H9 (cell line): ENCODE measurements at regions not wholly inside any gene's neighbourhood (a gene's known extent, or its start where the extent isn't known, plus 50 kb on each side); places are given as distances from the start of the nearest gene placed in this dataset.

ENCODE experiments used
- DNase-seq: peaks from one replicate; pipeline ENCODE4 v3.0.0-alpha.2; 2017
- H2AFZ ChIP-seq: one replicate; pipeline ENCODE4 v1.6.1; 2013; ENCODE audit warnings: mild to moderate bottlenecking, low read length, control low read depth, moderate library complexity
- H2AK5ac ChIP-seq: 2 replicates; pipeline ENCODE4 v1.6.1; 2013; ENCODE audit warnings: low read length, control low read depth, mixed read lengths; ENCODE audit not compliant: insufficient read length
- H2BK120ac ChIP-seq: one replicate; pipeline ENCODE4 v1.6.1; 2013; ENCODE audit warnings: low read depth, mild to moderate bottlenecking, low read length, control low read depth, inconsistent platforms; ENCODE audit not compliant: poor library complexity, severe bottlenecking
- H2BK12ac ChIP-seq: 2 replicates; pipeline ENCODE4 v1.6.1; 2013; ENCODE audit warnings: low read length, control low read depth, mixed read lengths, low read depth; ENCODE audit not compliant: insufficient read length
- H2BK15ac ChIP-seq: 2 replicates; pipeline ENCODE4 v1.6.1; 2013; ENCODE audit warnings: low read depth, low read length, control low read depth
- H2BK20ac ChIP-seq: one replicate; pipeline ENCODE4 v1.6.1; 2013; ENCODE audit warnings: low read depth, mild to moderate bottlenecking, low read length, control low read depth, inconsistent platforms; ENCODE audit not compliant: poor library complexity, severe bottlenecking
- H2BK5ac ChIP-seq: 2 replicates; pipeline ENCODE4 v1.6.1; 2013; ENCODE audit warnings: low read length, control low read depth, mixed read lengths; ENCODE audit not compliant: insufficient read length
- H3K14ac ChIP-seq: 2 replicates; pipeline ENCODE4 v1.6.1; 2013; ENCODE audit warnings: low read length, control low read depth; ENCODE audit not compliant: insufficient read depth
- H3K18ac ChIP-seq: 2 replicates; pipeline ENCODE4 v1.6.1; 2013; ENCODE audit warnings: low read depth, mild to moderate bottlenecking, mixed read lengths, low read length, control low read depth; ENCODE audit not compliant: insufficient read length
- H3K23ac ChIP-seq: 2 replicates; pipeline ENCODE4 v1.6.1; 2013; ENCODE audit warnings: low read length, control low read depth, mixed read lengths, low read depth; ENCODE audit not compliant: insufficient read length
- H3K23me2 ChIP-seq: 2 replicates; pipeline ENCODE4 v1.6.1; 2013; ENCODE audit warnings: low read depth, mild to moderate bottlenecking, mixed read lengths, low read length, control low read depth; ENCODE audit not compliant: insufficient read length, poor library complexity, severe bottlenecking
- H3K27ac ChIP-seq: 2 replicates; pipeline ENCODE4 v1.5.1; 2013; ENCODE audit warnings: low read length, control low read depth, mixed read lengths, low read depth; ENCODE audit not compliant: insufficient read length
- H3K27me3 ChIP-seq: 2 replicates; pipeline ENCODE4 v1.6.1; 2013; ENCODE audit warnings: low read length, control low read depth, inconsistent platforms; ENCODE audit not compliant: insufficient read depth
- H3K4ac ChIP-seq: 2 replicates; pipeline ENCODE4 v1.6.1; 2013; ENCODE audit warnings: low read depth, mild to moderate bottlenecking, control low read depth, inconsistent platforms, low read length, moderate library complexity
- H3K4me1 ChIP-seq: 2 replicates; pipeline ENCODE4 v1.6.1; 2013; ENCODE audit warnings: low read length, control low read depth, inconsistent platforms; ENCODE audit not compliant: insufficient read depth
- H3K4me2 ChIP-seq: 2 replicates; pipeline ENCODE4 v1.6.1; 2013; ENCODE audit warnings: low read length, control low read depth, mixed read lengths; ENCODE audit not compliant: insufficient read length, insufficient read depth
- H3K56ac ChIP-seq: 2 replicates; pipeline ENCODE4 v1.6.1; 2013; ENCODE audit warnings: low read depth, mild to moderate bottlenecking, mixed read lengths, low read length, control low read depth; ENCODE audit not compliant: insufficient read length
- H3K79me1 ChIP-seq: 2 replicates; pipeline ENCODE4 v1.6.1; 2013; ENCODE audit warnings: low read depth, mild to moderate bottlenecking, moderate library complexity, low read length, control low read depth, inconsistent platforms; ENCODE audit not compliant: insufficient read depth, poor library complexity, severe bottlenecking
- H3K79me2 ChIP-seq: 2 replicates; pipeline ENCODE4 v1.6.1; 2013; ENCODE audit warnings: low read length, control low read depth, inconsistent platforms; ENCODE audit not compliant: insufficient read depth
- H3K9ac ChIP-seq: 2 replicates; pipeline ENCODE4 v1.6.1; 2013; ENCODE audit warnings: low read length, control low read depth, mixed read lengths; ENCODE audit not compliant: insufficient read length; ENCODE audit errors: extremely low read depth
- H3K9me3 ChIP-seq: one replicate; pipeline ENCODE4 v1.6.1; 2013; ENCODE audit warnings: low read depth, low read length, inconsistent platforms; ENCODE audit not compliant: control insufficient read depth
- H3T11ph ChIP-seq: one replicate; pipeline ENCODE4 v1.6.1; 2013; ENCODE audit warnings: mild to moderate bottlenecking, low read length, control low read depth, inconsistent platforms
- H4K20me1 ChIP-seq: one replicate; pipeline ENCODE4 v1.6.1; 2013; ENCODE audit not compliant: control insufficient read depth, insufficient read length, insufficient read depth
- H4K5ac ChIP-seq: 2 replicates; pipeline ENCODE4 v1.6.1; 2013; ENCODE audit warnings: low read depth, mild to moderate bottlenecking, mixed read lengths, low read length, control low read depth; ENCODE audit not compliant: insufficient read length
- H4K8ac ChIP-seq: replicated peaks from 2 replicates; pipeline ENCODE4 v1.6.1; 2013; ENCODE audit warnings: low read length, control low read depth, mixed read lengths, low read depth; ENCODE audit not compliant: insufficient read length
- H4K91ac ChIP-seq: 2 replicates; pipeline ENCODE4 v1.6.1; 2013; ENCODE audit warnings: low read depth, mild to moderate bottlenecking, moderate library complexity, mixed read lengths, low read length, control low read depth; ENCODE audit not compliant: insufficient read length
- H3K27ac Mint-ChIP-seq, 3 experiments: 2 replicates in 2 of 3; 3 replicates in 1 of 3; pipeline ENCODE4 v1.8.0; 2020 to 2021; ENCODE audit warnings: mixed read lengths in 3 of 3, mild to moderate bottlenecking in 1 of 3, moderate library complexity in 1 of 3
- H3K27me3 Mint-ChIP-seq: 2 replicates; pipeline ENCODE4 v1.8.0; 2021; ENCODE audit warnings: low read depth, mild to moderate bottlenecking, moderate library complexity, mixed read lengths
- H3K36me3 Mint-ChIP-seq, 3 experiments: 2 replicates in 2 of 3; 3 replicates in 1 of 3; pipeline ENCODE4 v1.8.0; 2020 to 2021; ENCODE audit warnings: low read depth in 3 of 3, mixed read lengths in 3 of 3; ENCODE audit not compliant: insufficient read depth in 1 of 3
- H3K4me1 Mint-ChIP-seq, 2 experiments: 2 replicates each; pipeline ENCODE4 v1.8.0; 2020; ENCODE audit warnings: mixed read lengths in 2 of 2
- H3K4me3 Mint-ChIP-seq, 2 experiments: 2 replicates in 1 of 2; 3 replicates in 1 of 2; pipeline ENCODE4 v1.8.0; 2020 to 2021; ENCODE audit warnings: mild to moderate bottlenecking in 2 of 2, mixed read lengths in 2 of 2, moderate library complexity in 1 of 2
- H3K9me3 Mint-ChIP-seq, 2 experiments: 2 replicates in 1 of 2; 3 replicates in 1 of 2; pipeline ENCODE4 v1.8.0; 2020; ENCODE audit warnings: mild to moderate bottlenecking in 2 of 2, mixed read lengths in 2 of 2, moderate library complexity in 1 of 2
- WGBS: extraction: QIAGEN DNeasy Blood & Tissue Kit; methylation state at CpG from one replicate; pipeline ENCODE4 v1.1.7; 2013; ENCODE audit warnings: missing lambda C conversion rate, low lambda C conversion rate, mixed read lengths; ENCODE audit not compliant: insufficient read length; ENCODE audit errors: extremely low coverage; 5-methylcytosine and 5-hydroxymethylcytosine counted together
- TF ChIP-seq, protein P1 (sequence below): fragments of 200-600 bp; sonication (generic); conservative IDR thresholded peaks from 3 replicates; pipeline ENCODE4 v1.8.0; 2021; ENCODE audit warnings: antibody characterized with exemption, mild to moderate bottlenecking

DNA sequence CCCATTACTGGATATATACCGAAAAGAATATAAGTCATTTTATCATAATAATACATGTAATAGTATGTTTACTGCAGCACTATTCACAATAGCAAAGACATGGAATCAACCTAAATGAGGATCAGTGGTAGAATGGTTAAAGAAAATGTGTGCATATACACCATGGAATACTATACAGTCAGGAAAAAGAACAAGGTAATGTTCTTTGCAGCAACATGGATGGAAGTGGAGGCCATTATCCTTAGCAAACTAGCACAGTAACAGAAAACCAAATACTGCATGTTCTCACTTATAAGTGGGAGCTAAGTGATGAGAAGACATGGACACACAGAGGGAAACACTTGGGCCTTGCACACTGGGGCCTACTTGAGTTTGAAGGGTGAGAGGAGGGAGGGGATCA is 207.4 kb upstream of the APOOL start:
- Histone ChIP-seq H4K20me1 (no peaks in the 10 kb centered on the region), H2BK120ac (no peak overlapping the region), H4K91ac (no peak overlapping the region), H3K4me1 (no peaks in the 10 kb centered on the region), H3K4ac (no peak overlapping the region), H2BK12ac (no peak overlapping the region), H2BK5ac (no peak overlapping the region), H3K4me2 (no peak overlapping the region), H4K8ac (no peak overlapping the region), H3K18ac (no peak overlapping the region), H3K27me3 (no peaks in the 10 kb centered on the region), H3K9ac (no peak overlapping the region), H2BK15ac (no peak overlapping the region), H3T11ph (no peak overlapping the region), H3K56ac (no peak overlapping the region), H3K27ac (no peak overlapping the region), H3K79me1 (no peaks in the 10 kb centered on the region), H3K23ac (no peak overlapping the region), H3K23me2 (no peaks in the 10 kb centered on the region), H2AFZ (no peak overlapping the region), H3K79me2 (no peaks in the 10 kb centered on the region), H3K14ac (no peak overlapping the region), H2BK20ac (no peak overlapping the region), H4K5ac (no peak overlapping the region), H2AK5ac (no peak overlapping the region), H3K9me3 (peaks cover 13% of the 10 kb centered on the region)
- peaks cover 0 to 5% (median 2%) of the 10 kb centered on the region in 3 experiments; a peak in 4 of 7 replicates for H3K36me3 Mint-ChIP-seq
- WGBS = no CpG with 5 or more reads among the region's 1 CpG
- peaks cover 71 to 86% of the 10 kb centered on the region in 2 experiments for H3K9me3 Mint-ChIP-seq
- DNase-seq = no peak
- no peaks in the 10 kb centered on the region for H3K27me3 Mint-ChIP-seq
- H3K4me3 Mint-ChIP-seq = no peak overlapping the region
- H3K4me1 Mint-ChIP-seq = no peaks in the 10 kb centered on the region
- TF ChIP-seq, protein P1, sequence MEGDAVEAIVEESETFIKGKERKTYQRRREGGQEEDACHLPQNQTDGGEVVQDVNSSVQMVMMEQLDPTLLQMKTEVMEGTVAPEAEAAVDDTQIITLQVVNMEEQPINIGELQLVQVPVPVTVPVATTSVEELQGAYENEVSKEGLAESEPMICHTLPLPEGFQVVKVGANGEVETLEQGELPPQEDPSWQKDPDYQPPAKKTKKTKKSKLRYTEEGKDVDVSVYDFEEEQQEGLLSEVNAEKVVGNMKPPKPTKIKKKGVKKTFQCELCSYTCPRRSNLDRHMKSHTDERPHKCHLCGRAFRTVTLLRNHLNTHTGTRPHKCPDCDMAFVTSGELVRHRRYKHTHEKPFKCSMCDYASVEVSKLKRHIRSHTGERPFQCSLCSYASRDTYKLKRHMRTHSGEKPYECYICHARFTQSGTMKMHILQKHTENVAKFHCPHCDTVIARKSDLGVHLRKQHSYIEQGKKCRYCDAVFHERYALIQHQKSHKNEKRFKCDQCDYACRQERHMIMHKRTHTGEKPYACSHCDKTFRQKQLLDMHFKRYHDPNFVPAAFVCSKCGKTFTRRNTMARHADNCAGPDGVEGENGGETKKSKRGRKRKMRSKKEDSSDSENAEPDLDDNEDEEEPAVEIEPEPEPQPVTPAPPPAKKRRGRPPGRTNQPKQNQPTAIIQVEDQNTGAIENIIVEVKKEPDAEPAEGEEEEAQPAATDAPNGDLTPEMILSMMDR = no peak
- no peak overlapping the region for H3K27ac Mint-ChIP-seq
